ENCODE measurements at regions not wholly inside any gene's neighbourhood (a gene's known extent, or its start where the extent isn't known, plus 50 kb on each side); places are given as distances from the start of the nearest gene placed in this dataset.

- no peak for ATAC-seq
- Histone ChIP-seq H3K27ac (ENCODE audit: low read depth, low read length) (no peak overlapping the region), H3K9ac (ENCODE audit: low read length) (no peak overlapping the region), H3K79me2 (ENCODE audit: insufficient read depth, low read length) (no peaks in the 10 kb centered on the region), H3K4me3 (replicated peaks in 1 of 2; ENCODE audit: low read depth in 1 of 2, low read length in 2 of 2) (no peak overlapping the region), H4K20me1 (ENCODE audit: insufficient read depth) (no peaks in the 10 kb centered on the region), H2AFZ (ENCODE audit: low read depth, low read length, poor library complexity, severe bottlenecking) (no peak overlapping the region), H3K9me3 (ENCODE audit: control insufficient read depth in 1 of 2, insufficient read depth in 1 of 2, low read depth in 1 of 2, low read length in 2 of 2) (no peaks in the 10 kb centered on the region), H3K36me3 (ENCODE audit: control insufficient read depth in 1 of 2, insufficient read depth in 2 of 2, low read length in 2 of 2) (no peaks in the 10 kb centered on the region), H3K4me2 (ENCODE audit: low read length) (no peak overlapping the region), H3K4me1 (ENCODE audit: control insufficient read depth in 1 of 2, insufficient read depth in 2 of 2, low read length in 2 of 2) (no peaks in the 10 kb centered on the region), H3K9me2 (ENCODE audit: insufficient read depth) (no peaks in the 10 kb centered on the region), H3K27me3 (ENCODE audit: insufficient read depth, low read length) (no peaks in the 10 kb centered on the region)
- intact Hi-C loops (cut with micrococcal nuclease): no loop called here
- POLR2A ChIA-PET: no interaction called here
- TF ChIP-seq FOSL1 (IDR thresholded peaks at IDR 0.05; ENCODE audit: low read depth) (no peak), CBX3 (IDR thresholded peaks at IDR 0.05; ENCODE audit: low read depth) (no peak), EZH2 (IDR thresholded peaks at IDR 0.05) (no peak), POLR2AphosphoS5 (IDR thresholded peaks at IDR 0.05; ENCODE audit: low read depth, low read length) (no peak), EZH2phosphoT487 (IDR thresholded peaks at IDR 0.05; ENCODE audit: borderline replicate concordance) (no peak), RAD21 (IDR thresholded peaks at IDR 0.05; ENCODE audit: low read depth) (no peak), ATF3 (IDR thresholded peaks at IDR 0.05) (no peak), YY1 (IDR thresholded peaks at IDR 0.05; ENCODE audit: extremely low read depth, insufficient replicate concordance, low read depth, low read length) (no peak), POLR2A (IDR thresholded peaks at IDR 0.05; ENCODE audit: borderline replicate concordance, extremely low read depth, insufficient read depth, insufficient read length) (no peak), ZFX (IDR thresholded peaks at IDR 0.05) (no peak), EGR1 (IDR thresholded peaks at IDR 0.05; ENCODE audit: low read depth) (no peak), JUND (IDR thresholded peaks at IDR 0.05) (no peak), SRF (IDR thresholded peaks at IDR 0.05; ENCODE audit: low read depth) (no peak)
- TF ChIP-seq, protein P1, sequence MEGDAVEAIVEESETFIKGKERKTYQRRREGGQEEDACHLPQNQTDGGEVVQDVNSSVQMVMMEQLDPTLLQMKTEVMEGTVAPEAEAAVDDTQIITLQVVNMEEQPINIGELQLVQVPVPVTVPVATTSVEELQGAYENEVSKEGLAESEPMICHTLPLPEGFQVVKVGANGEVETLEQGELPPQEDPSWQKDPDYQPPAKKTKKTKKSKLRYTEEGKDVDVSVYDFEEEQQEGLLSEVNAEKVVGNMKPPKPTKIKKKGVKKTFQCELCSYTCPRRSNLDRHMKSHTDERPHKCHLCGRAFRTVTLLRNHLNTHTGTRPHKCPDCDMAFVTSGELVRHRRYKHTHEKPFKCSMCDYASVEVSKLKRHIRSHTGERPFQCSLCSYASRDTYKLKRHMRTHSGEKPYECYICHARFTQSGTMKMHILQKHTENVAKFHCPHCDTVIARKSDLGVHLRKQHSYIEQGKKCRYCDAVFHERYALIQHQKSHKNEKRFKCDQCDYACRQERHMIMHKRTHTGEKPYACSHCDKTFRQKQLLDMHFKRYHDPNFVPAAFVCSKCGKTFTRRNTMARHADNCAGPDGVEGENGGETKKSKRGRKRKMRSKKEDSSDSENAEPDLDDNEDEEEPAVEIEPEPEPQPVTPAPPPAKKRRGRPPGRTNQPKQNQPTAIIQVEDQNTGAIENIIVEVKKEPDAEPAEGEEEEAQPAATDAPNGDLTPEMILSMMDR (IDR thresholded peaks at IDR 0.05 in 2 of 3, conservative IDR thresholded peaks at IDR 0.05 in 1 of 3; ENCODE audit: borderline replicate concordance in 1 of 3, insufficient read depth in 1 of 3, low read depth in 2 of 3, low read length in 2 of 3): no peak
- TF ChIP-seq, protein P2, sequence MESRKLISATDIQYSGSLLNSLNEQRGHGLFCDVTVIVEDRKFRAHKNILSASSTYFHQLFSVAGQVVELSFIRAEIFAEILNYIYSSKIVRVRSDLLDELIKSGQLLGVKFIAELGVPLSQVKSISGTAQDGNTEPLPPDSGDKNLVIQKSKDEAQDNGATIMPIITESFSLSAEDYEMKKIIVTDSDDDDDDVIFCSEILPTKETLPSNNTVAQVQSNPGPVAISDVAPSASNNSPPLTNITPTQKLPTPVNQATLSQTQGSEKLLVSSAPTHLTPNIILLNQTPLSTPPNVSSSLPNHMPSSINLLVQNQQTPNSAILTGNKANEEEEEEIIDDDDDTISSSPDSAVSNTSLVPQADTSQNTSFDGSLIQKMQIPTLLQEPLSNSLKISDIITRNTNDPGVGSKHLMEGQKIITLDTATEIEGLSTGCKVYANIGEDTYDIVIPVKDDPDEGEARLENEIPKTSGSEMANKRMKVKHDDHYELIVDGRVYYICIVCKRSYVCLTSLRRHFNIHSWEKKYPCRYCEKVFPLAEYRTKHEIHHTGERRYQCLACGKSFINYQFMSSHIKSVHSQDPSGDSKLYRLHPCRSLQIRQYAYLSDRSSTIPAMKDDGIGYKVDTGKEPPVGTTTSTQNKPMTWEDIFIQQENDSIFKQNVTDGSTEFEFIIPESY (IDR thresholded peaks at IDR 0.05; ENCODE audit: extremely low read depth, insufficient replicate concordance, low read length): no peak
- TF ChIP-seq, protein P3, sequence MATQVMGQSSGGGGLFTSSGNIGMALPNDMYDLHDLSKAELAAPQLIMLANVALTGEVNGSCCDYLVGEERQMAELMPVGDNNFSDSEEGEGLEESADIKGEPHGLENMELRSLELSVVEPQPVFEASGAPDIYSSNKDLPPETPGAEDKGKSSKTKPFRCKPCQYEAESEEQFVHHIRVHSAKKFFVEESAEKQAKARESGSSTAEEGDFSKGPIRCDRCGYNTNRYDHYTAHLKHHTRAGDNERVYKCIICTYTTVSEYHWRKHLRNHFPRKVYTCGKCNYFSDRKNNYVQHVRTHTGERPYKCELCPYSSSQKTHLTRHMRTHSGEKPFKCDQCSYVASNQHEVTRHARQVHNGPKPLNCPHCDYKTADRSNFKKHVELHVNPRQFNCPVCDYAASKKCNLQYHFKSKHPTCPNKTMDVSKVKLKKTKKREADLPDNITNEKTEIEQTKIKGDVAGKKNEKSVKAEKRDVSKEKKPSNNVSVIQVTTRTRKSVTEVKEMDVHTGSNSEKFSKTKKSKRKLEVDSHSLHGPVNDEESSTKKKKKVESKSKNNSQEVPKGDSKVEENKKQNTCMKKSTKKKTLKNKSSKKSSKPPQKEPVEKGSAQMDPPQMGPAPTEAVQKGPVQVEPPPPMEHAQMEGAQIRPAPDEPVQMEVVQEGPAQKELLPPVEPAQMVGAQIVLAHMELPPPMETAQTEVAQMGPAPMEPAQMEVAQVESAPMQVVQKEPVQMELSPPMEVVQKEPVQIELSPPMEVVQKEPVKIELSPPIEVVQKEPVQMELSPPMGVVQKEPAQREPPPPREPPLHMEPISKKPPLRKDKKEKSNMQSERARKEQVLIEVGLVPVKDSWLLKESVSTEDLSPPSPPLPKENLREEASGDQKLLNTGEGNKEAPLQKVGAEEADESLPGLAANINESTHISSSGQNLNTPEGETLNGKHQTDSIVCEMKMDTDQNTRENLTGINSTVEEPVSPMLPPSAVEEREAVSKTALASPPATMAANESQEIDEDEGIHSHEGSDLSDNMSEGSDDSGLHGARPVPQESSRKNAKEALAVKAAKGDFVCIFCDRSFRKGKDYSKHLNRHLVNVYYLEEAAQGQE (IDR thresholded peaks at IDR 0.05; ENCODE audit: low read depth): no peak
- BruUV-seq (replicated peaks): no TSS peak
- DNase-seq (ENCODE audit: low read depth, low spot score): no peak
- RAD21 ChIA-PET (ENCODE audit: low non-redundant PET in 1 of 2, low total read pairs in 2 of 2, uncharacterized antibody in 2 of 2, unreplicated experiment in 2 of 2): no interaction called here
- CTCF ChIA-PET: no interaction called here
Observed at GRCh38 chr6:113219783-113220182, 637.4 kb upstream of the MARCKS start.
